ENCODE measurements at regions not wholly inside any gene's neighbourhood (a gene's known extent, or its start where the extent isn't known, plus 50 kb on each side); places are given as distances from the start of the nearest gene placed in this dataset.
"Not testable (repeated sequence)": the region's sequence is repeated elsewhere in the genome, so short reads cannot be mapped to it uniquely, and the experiment has no call there.

GRCh38 chr3:168782193-168782592 lies 686.5 kb upstream of the GOLIM4 start:
- Histone ChIP-seq H3K27ac (no peak overlapping the region), H3K9ac (ENCODE audit: low read depth in 2 of 2, low read length in 2 of 2) (no peak overlapping the region), H3K36me3 (no peaks in the 10 kb centered on the region), H3K9me3 (no peaks in the 10 kb centered on the region), H3K4me3 (no peak overlapping the region), H3K27me3 (no peaks in the 10 kb centered on the region), H3K4me1 (no peaks in the 10 kb centered on the region)
- DNase-seq = no peak
- no peak for TF ChIP-seq CTCF (IDR thresholded peaks at IDR 0.05)
- intact Hi-C loops (cut with DNase I) = no loop called here

GRCh38 chr3:168779970-168780645 lies 684.4 kb upstream of the GOLIM4 start:
- DNase-seq; H3K27ac ChIP-seq; H3K9me3 ChIP-seq; H3K27me3 ChIP-seq; intact Hi-C loops (cut with DNase I); H3K9ac ChIP-seq (ENCODE audit: low read depth in 2 of 2, low read length in 2 of 2); H3K4me1 ChIP-seq; H3K36me3 ChIP-seq; H3K4me3 ChIP-seq: not testable (repeated sequence)

GRCh38 chr3:168753724-168754123 lies 658.0 kb upstream of the GOLIM4 start:
- TF ChIP-seq CTCF (IDR thresholded peaks at IDR 0.05) = no peak

GRCh38 chr3:168752339-168752738 lies 656.6 kb upstream of the GOLIM4 start:
- H3K9me3 ChIP-seq = no peaks in the 10 kb centered on the region
- H3K4me1 ChIP-seq = no peaks in the 10 kb centered on the region
- H3K36me3 ChIP-seq = no peaks in the 10 kb centered on the region
- DNase-seq = no peak
- H3K27me3 ChIP-seq = no peaks in the 10 kb centered on the region
- intact Hi-C loops (cut with DNase I) = no loop called here
- no peak overlapping the region for H3K4me3 ChIP-seq
- no peak overlapping the region for H3K27ac ChIP-seq
- H3K9ac ChIP-seq (ENCODE audit: low read depth in 2 of 2, low read length in 2 of 2) = no peak overlapping the region
- TF ChIP-seq CTCF (IDR thresholded peaks at IDR 0.05) = no peak

More at GRCh38 chr3:168753724-168754123, 658.0 kb upstream of the GOLIM4 start:
- H3K4me1 ChIP-seq = no peaks in the 10 kb centered on the region
- DNase-seq = no peak
- H3K27me3 ChIP-seq = no peaks in the 10 kb centered on the region
- H3K9ac ChIP-seq (ENCODE audit: low read depth in 2 of 2, low read length in 2 of 2) = no peak overlapping the region
- intact Hi-C loops (cut with DNase I) = no loop called here
- no peak overlapping the region for H3K27ac ChIP-seq
- no peaks in the 10 kb centered on the region for H3K36me3 ChIP-seq
- H3K4me3 ChIP-seq = no peak overlapping the region
- H3K9me3 ChIP-seq = no peaks in the 10 kb centered on the region

- intact Hi-C loops (cut with DNase I) = no loop called here
- Histone ChIP-seq H3K9me3 (no peaks in the 10 kb centered on the region), H3K9ac (ENCODE audit: low read depth in 2 of 2, low read length in 2 of 2) (no peak overlapping the region), H3K27me3 (no peaks in the 10 kb centered on the region), H3K4me1 (no peaks in the 10 kb centered on the region), H3K36me3 (no peaks in the 10 kb centered on the region), H3K4me3 (no peak overlapping the region), H3K27ac (no peak overlapping the region)
- TF ChIP-seq CTCF (IDR thresholded peaks at IDR 0.05) = no peak
- no peak for DNase-seq
Observed at GRCh38 chr3:168747697-168748096, 652.0 kb upstream of the GOLIM4 start.

- no peak for DNase-seq
- H3K27me3 ChIP-seq = no peaks in the 10 kb centered on the region
- H3K9ac ChIP-seq (ENCODE audit: low read depth in 2 of 2, low read length in 2 of 2) = no peak overlapping the region
- no peaks in the 10 kb centered on the region for H3K9me3 ChIP-seq
- H3K27ac ChIP-seq = no peak overlapping the region
- no peak overlapping the region for H3K4me3 ChIP-seq
- no peaks in the 10 kb centered on the region for H3K36me3 ChIP-seq
- intact Hi-C loops (cut with DNase I) = no loop called here
- no peak for TF ChIP-seq CTCF (IDR thresholded peaks at IDR 0.05)
- H3K4me1 ChIP-seq = no peaks in the 10 kb centered on the region
Observed at GRCh38 chr3:168738527-168739325, 643.0 kb upstream of the GOLIM4 start.
